Esophagus muscularis mucosa (tissue), 4 donors: ENCODE measurements at regions not wholly inside any gene's neighbourhood (a gene's known extent, or its start where the extent isn't known, plus 50 kb on each side); places are given as distances from the start of the nearest gene placed in this dataset.

Source experiments
- EP300 ChIP-seq: sonication (generic); formaldehyde crosslinking; IDR thresholded peaks from one replicate; pipeline ENCODE4 v1.6.1; 2017; ENCODE audit warnings: antibody characterized with exemption
- POLR2A ChIP-seq: fragments of 450-650 bp; IDR thresholded peaks from one replicate; pipeline ENCODE4 v1.6.1; 2017; ENCODE audit warnings: antibody characterized with exemption, moderate library complexity, mild to moderate bottlenecking, low read depth
- POLR2AphosphoS5 ChIP-seq, 2 donors: sonication (generic); formaldehyde crosslinking; IDR thresholded peaks; one replicate each; pipeline ENCODE4 v1.6.1; 2017; ENCODE audit warnings: antibody characterized with exemption in 2 of 2
- TF ChIP-seq, protein P1 (sequence below), 3 experiments: fragments of 200-600 bp in 2 of 3; fragments of 450-650 bp in 1 of 3; sonication (generic) in 2 of 3; IDR thresholded peaks; one replicate each; pipeline ENCODE4 v1.5.1; 2017 to 2019; ENCODE audit warnings: antibody characterized with exemption in 3 of 3, mild to moderate bottlenecking in 2 of 3, moderate library complexity in 1 of 3

GRCh38 chr2:18104595-18105224, 226.2 kb downstream of the KCNS3 start:
- TF ChIP-seq, protein P1, sequence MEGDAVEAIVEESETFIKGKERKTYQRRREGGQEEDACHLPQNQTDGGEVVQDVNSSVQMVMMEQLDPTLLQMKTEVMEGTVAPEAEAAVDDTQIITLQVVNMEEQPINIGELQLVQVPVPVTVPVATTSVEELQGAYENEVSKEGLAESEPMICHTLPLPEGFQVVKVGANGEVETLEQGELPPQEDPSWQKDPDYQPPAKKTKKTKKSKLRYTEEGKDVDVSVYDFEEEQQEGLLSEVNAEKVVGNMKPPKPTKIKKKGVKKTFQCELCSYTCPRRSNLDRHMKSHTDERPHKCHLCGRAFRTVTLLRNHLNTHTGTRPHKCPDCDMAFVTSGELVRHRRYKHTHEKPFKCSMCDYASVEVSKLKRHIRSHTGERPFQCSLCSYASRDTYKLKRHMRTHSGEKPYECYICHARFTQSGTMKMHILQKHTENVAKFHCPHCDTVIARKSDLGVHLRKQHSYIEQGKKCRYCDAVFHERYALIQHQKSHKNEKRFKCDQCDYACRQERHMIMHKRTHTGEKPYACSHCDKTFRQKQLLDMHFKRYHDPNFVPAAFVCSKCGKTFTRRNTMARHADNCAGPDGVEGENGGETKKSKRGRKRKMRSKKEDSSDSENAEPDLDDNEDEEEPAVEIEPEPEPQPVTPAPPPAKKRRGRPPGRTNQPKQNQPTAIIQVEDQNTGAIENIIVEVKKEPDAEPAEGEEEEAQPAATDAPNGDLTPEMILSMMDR (IDR thresholded peaks at IDR 0.05): no peak
- TF ChIP-seq POLR2A: no peak
- TF ChIP-seq EP300: no peak
- TF ChIP-seq POLR2AphosphoS5 (IDR thresholded peaks at IDR 0.05): no peak
